ENCODE measurements at regions not wholly inside any gene's neighbourhood (a gene's known extent, or its start where the extent isn't known, plus 50 kb on each side); places are given as distances from the start of the nearest gene placed in this dataset.
"Not testable (repeated sequence)": the region's sequence is repeated elsewhere in the genome, so short reads cannot be mapped to it uniquely, and the experiment has no call there.

- DNase-seq (ENCODE audit: low spot score), result not testable (repeated sequence)
Observed at GRCh38 chr3:168779970-168780645, 684.4 kb upstream of the GOLIM4 start.

GRCh38 chr3:168753724-168754123 is 658.0 kb upstream of the GOLIM4 start:
- DNase-seq (ENCODE audit: low spot score), result no peak

- DNase-seq (ENCODE audit: low spot score), result no peak
Observed at GRCh38 chr3:168752339-168752738, 656.6 kb upstream of the GOLIM4 start.

- DNase-seq (ENCODE audit: low spot score), result no peak
Observed at GRCh38 chr3:168747697-168748096, 652.0 kb upstream of the GOLIM4 start.

GRCh38 chr3:168738527-168739325 is 643.0 kb upstream of the GOLIM4 start:
- no peak for DNase-seq (ENCODE audit: low spot score)

- DNase-seq (ENCODE audit: low spot score), result no peak
Observed at GRCh38 chr3:168736202-168736601, 640.5 kb upstream of the GOLIM4 start.

GRCh38 chr3:168730073-168730472 is 634.3 kb upstream of the GOLIM4 start:
- DNase-seq (ENCODE audit: low spot score), result no peak

GRCh38 chr3:168722091-168722490 is 626.4 kb upstream of the GOLIM4 start:
- no peak for DNase-seq (ENCODE audit: low spot score)

- no peak for DNase-seq (ENCODE audit: low spot score)
Observed at GRCh38 chr3:168714609-168715240, 619.0 kb upstream of the GOLIM4 start.

- DNase-seq (ENCODE audit: low spot score), result no peak
Observed at GRCh38 chr3:168709073-168709472, 613.3 kb upstream of the GOLIM4 start.

- no peak for DNase-seq (ENCODE audit: low spot score)
Observed at GRCh38 chr3:168707900-168708299, 612.2 kb upstream of the GOLIM4 start.

GRCh38 chr3:168705412-168705811 is 609.7 kb upstream of the GOLIM4 start:
- no peak for DNase-seq (ENCODE audit: low spot score)

- no peak for DNase-seq (ENCODE audit: low spot score)
Observed at GRCh38 chr3:168696051-168696450, 600.3 kb upstream of the GOLIM4 start.

- DNase-seq (ENCODE audit: low spot score), result no peak
Observed at GRCh38 chr3:168693870-168694269, 598.1 kb upstream of the GOLIM4 start.

- DNase-seq (ENCODE audit: low spot score), result no peak
Observed at GRCh38 chr3:168688267-168688666, 592.5 kb upstream of the GOLIM4 start.

GRCh38 chr3:168684519-168684918 is 588.8 kb upstream of the GOLIM4 start:
- no peak for DNase-seq (ENCODE audit: low spot score)

- no peak for DNase-seq (ENCODE audit: low spot score)
Observed at GRCh38 chr3:168678730-168679129, 583.0 kb upstream of the GOLIM4 start.

- no peak for DNase-seq (ENCODE audit: low spot score)
Observed at GRCh38 chr3:168671091-168671490, 575.4 kb upstream of the GOLIM4 start.

GRCh38 chr3:168660879-168661657 is 565.3 kb upstream of the GOLIM4 start:
- not testable (repeated sequence) for DNase-seq (ENCODE audit: low spot score)

- DNase-seq (ENCODE audit: low spot score), result no peak
Observed at GRCh38 chr3:168659015-168659414, 563.3 kb upstream of the GOLIM4 start.

- DNase-seq (ENCODE audit: low spot score), result no peak
Observed at GRCh38 chr3:168655611-168656010, 559.9 kb upstream of the GOLIM4 start.

- DNase-seq (ENCODE audit: low spot score), result no peak
Observed at GRCh38 chr3:168654700-168655099, 559.0 kb upstream of the GOLIM4 start.
